Adrenal gland (tissue), 9 donors: ENCODE measurements at regions not wholly inside any gene's neighbourhood (a gene's known extent, or its start where the extent isn't known, plus 50 kb on each side); places are given as distances from the start of the nearest gene placed in this dataset.
"Not testable (repeated sequence)": the region's sequence is repeated elsewhere in the genome, so short reads cannot be mapped to it uniquely, and the experiment has no call there.

Experiments used
- DNase-seq, 7 donors: peaks; one replicate each; pipeline ENCODE4 v3.0.0-alpha.2; 2019 to 2020
- H3K27ac ChIP-seq, 5 donors: fragments of 200-600 bp; sonication (generic) in 4 of 5; 1 replicate in 3 of 5; 2 replicates in 2 of 5; pipeline versions ENCODE4 v1.5.1 to v1.8.0; 2016 to 2020; ENCODE audit warnings: mild to moderate bottlenecking in 1 of 5
- H3K27me3 ChIP-seq: fragments of 200-600 bp; 2 replicates; pipeline ENCODE4 v1.8.0; 2021
- H3K36me3 ChIP-seq, 2 donors: fragments of 200-600 bp; replicated peaks in 1 of 2; 1 replicate in 1 of 2; 2 replicates in 1 of 2; pipeline versions ENCODE4 v1.5.1 to v1.8.0; 2018 to 2022
- H3K4me1 ChIP-seq, 2 donors: fragments of 200-600 bp; replicated peaks in 1 of 2; 1 replicate in 1 of 2; 2 replicates in 1 of 2; pipeline versions ENCODE4 v1.5.1 to v1.8.0; 2018 to 2021
- H3K4me3 ChIP-seq, 4 donors: fragments of 200-600 bp; sonication (generic) in 3 of 4; one replicate each; pipeline ENCODE4 v1.5.1; 2016 to 2018
- H3K9me3 ChIP-seq, 3 donors: fragments of 200-600 bp; sonication (generic) in 1 of 3; replicated peaks in 1 of 3; 1 replicate in 2 of 3; 2 replicates in 1 of 3; pipeline versions ENCODE4 v1.5.1 to v1.8.0; 2016 to 2021
- CTCF ChIP-seq, 6 experiments: fragments of 450-650 bp in 4 of 6; fragments of 200-600 bp in 2 of 6; sonication (generic) in 1 of 6; IDR thresholded peaks; 1 replicate in 5 of 6; 2 replicates in 1 of 6; pipeline versions ENCODE4 v1.5.1 to v1.8.0; 2016 to 2021; ENCODE audit warnings: antibody characterized with exemption in 6 of 6, mild to moderate bottlenecking in 2 of 6, moderate library complexity in 1 of 6
- POLR2A ChIP-seq, 2 donors: fragments of 450-650 bp; IDR thresholded peaks; one replicate each; pipeline ENCODE4 v1.6.1; 2017; ENCODE audit warnings: antibody characterized with exemption in 2 of 2, mild to moderate bottlenecking in 2 of 2, moderate library complexity in 1 of 2
- WGBS, 4 donors: extraction: QIAGEN DNeasy Blood & Tissue Kit in 2 of 4; methylation state at CpG; one replicate each; pipeline versions ENCODE4 v1.1.5 to v1.1.7; 2013 to 2017; 5-methylcytosine and 5-hydroxymethylcytosine counted together
- intact Hi-C, 2 donors: fragments of 100-400 bp; cut with DNase I; formaldehyde crosslinking; loops; one replicate each; pipeline versions ENCODE4 v1.14.1 to v1.15.0; 2022 to 2023
- donor health status: healthy with polysubstance abuse.
- donor health status: Bipolar disorder and iron deficiency.
- donor health status: DM: yes; HTN: yes; CAD: no.
- donor health status: DM: no; HTN: no; CAD: no.
- donor health status: DM: no; HTN: no; CAD: no.

DNA sequence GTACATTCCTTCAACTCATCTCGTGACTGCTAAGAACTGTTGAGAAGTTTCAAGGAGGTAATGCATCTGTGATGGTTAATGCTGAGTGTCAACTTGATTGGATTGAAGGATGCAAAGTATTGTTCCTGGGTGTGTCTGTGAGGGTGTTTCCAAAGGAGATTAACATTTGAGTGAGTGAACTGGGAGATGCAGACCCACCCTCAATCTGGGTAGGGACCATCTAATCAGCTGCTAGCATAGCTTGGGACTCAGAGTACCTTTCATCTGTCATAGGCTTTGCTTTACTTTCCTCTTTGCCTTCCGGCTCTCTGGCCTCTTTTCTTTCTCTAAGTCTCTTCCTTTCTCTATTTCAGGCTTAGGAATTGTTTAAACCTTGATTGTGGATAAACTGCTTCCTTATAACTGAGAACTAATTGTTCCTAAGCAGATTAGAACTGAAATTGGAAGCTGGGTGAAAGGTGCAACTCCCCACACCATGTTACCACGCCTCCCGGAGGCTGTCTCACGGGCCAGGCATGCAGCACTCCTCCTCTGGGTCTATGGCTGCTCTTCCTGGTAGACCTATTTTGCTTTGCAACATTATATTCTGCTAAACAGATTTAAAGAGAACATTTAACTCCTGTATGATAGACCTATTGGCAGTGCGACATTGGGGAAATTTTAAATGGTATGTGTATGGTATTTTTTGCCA, 298.2 kb downstream of the CCSER2 start:
- intact Hi-C loops: no loop called here
- Histone ChIP-seq H3K36me3 (no peaks in the 10 kb centered on the region), H3K9me3 (no peaks in the 10 kb centered on the region), H3K27ac (no peak overlapping the region), H3K27me3 (no peaks in the 10 kb centered on the region), H3K4me3 (no peak overlapping the region), H3K4me1 (no peaks in the 10 kb centered on the region)
- no peak for DNase-seq
- TF ChIP-seq POLR2A (IDR thresholded peaks at IDR 0.05): no peak
- TF ChIP-seq CTCF (IDR thresholded peaks at IDR 0.05): no peak
- WGBS, 4 donors: 74 to 85% (median 78%) methylated on average over 6 of the region's 6 CpGs

GRCh38 chr10:84632866-84633265, 304.5 kb downstream of the CCSER2 start:
- no peak for TF ChIP-seq POLR2A (IDR thresholded peaks at IDR 0.05)
- no peak for TF ChIP-seq CTCF (IDR thresholded peaks at IDR 0.05)
- no peaks in the 10 kb centered on the region for H3K27me3 ChIP-seq
- 73 to 90% (median 85%) methylated on average over 5 of the region's 5 CpGs for WGBS, 4 donors

GRCh38 chr10:84634636-84635035, 306.2 kb downstream of the CCSER2 start:
- no peak for DNase-seq
- intact Hi-C loops: no loop called here
- Histone ChIP-seq H3K9me3 (no peaks in the 10 kb centered on the region), H3K36me3 (no peaks in the 10 kb centered on the region), H3K4me3 (no peak overlapping the region), H3K27me3 (no peaks in the 10 kb centered on the region), H3K27ac (no peak overlapping the region), H3K4me1 (no peaks in the 10 kb centered on the region)
- 82 to 92% (median 89%) methylated on average over 5 of the region's 5 CpGs for WGBS, 4 donors
- TF ChIP-seq CTCF (IDR thresholded peaks at IDR 0.05) (no peak), POLR2A (IDR thresholded peaks at IDR 0.05) (no peak)

More at GRCh38 chr10:84632866-84633265, 304.5 kb downstream of the CCSER2 start:
- Histone ChIP-seq H3K4me3 (no peak overlapping the region), H3K4me1 (no peaks in the 10 kb centered on the region), H3K36me3 (no peaks in the 10 kb centered on the region), H3K27ac (no peak overlapping the region), H3K9me3 (no peaks in the 10 kb centered on the region)
- no peak for DNase-seq
- intact Hi-C loops: no loop called here

DNA sequence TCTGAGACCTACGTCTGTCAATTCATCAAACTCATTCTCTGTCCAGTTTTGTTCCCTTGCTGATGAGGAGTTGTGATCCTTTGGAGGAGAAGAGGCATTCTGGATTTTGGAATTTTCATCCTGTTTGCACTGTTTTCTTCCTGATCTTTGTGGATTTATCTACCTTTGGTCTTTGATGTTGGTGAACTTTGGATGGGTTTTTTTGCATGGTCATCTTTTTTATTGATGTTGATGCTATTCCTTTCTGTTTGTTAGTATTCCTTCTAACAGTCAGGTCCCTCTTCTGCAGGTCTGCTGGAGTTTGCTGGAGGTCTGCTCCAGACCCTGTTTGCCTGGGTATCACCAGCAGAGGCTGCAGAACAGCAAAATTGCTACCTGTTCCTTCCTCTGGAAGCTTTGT, 322.2 kb downstream of the CCSER2 start:
- H3K4me1 ChIP-seq, H3K4me3 ChIP-seq, H3K36me3 ChIP-seq, H3K9me3 ChIP-seq, DNase-seq, H3K27ac ChIP-seq, intact Hi-C loops, H3K27me3 ChIP-seq: not testable (repeated sequence)
- 63 to 69% (median 65%) methylated on average over 1 of the region's 1 CpG for WGBS, 4 donors

- no peaks in the 10 kb centered on the region for H3K9me3 ChIP-seq
- DNase-seq: no peak
- WGBS, 4 donors: 54 to 65% (median 55%) methylated on average over 2 of the region's 2 CpGs
- H3K27me3 ChIP-seq: no peaks in the 10 kb centered on the region
- no peak for TF ChIP-seq CTCF (IDR thresholded peaks at IDR 0.05)
- TF ChIP-seq POLR2A (IDR thresholded peaks at IDR 0.05): no peak
- no peak overlapping the region for H3K27ac ChIP-seq
- no peaks in the 10 kb centered on the region for H3K36me3 ChIP-seq
- intact Hi-C loops: no loop called here
- no peaks in the 10 kb centered on the region for H3K4me1 ChIP-seq
- H3K4me3 ChIP-seq: no peak overlapping the region
Measured at GRCh38 chr10:84654671-84655070, 326.3 kb downstream of the CCSER2 start.
